Testis (tissue), 2 donors: ENCODE measurements at regions not wholly inside any gene's neighbourhood (a gene's known extent, or its start where the extent isn't known, plus 50 kb on each side); places are given as distances from the start of the nearest gene placed in this dataset.

Experiments used
- CTCF ChIP-seq, 3 experiments: fragments of 450-650 bp in 2 of 3; fragments of 200-600 bp in 1 of 3; sonication (generic) in 1 of 3; IDR thresholded peaks; one replicate each; pipeline ENCODE4 v1.5.1; 2016 to 2019; ENCODE audit warnings: antibody characterized with exemption in 3 of 3, mild to moderate bottlenecking in 2 of 3, moderate library complexity in 1 of 3
- POLR2A ChIP-seq: fragments of 450-650 bp; IDR thresholded peaks from one replicate; pipeline ENCODE4 v1.6.1; 2017; ENCODE audit warnings: antibody characterized with exemption, mild to moderate bottlenecking, moderate library complexity

- TF ChIP-seq CTCF (IDR thresholded peaks at IDR 0.05) (no peak), POLR2A (no peak)
These were observed 635.6 kb upstream of the CFAP20DC start for GRCh38 chr3:59685432-59685831.
